ENCODE measurements at regions not wholly inside any gene's neighbourhood (a gene's known extent, or its start where the extent isn't known, plus 50 kb on each side); places are given as distances from the start of the nearest gene placed in this dataset.

- TF ChIP-seq, protein P1, sequence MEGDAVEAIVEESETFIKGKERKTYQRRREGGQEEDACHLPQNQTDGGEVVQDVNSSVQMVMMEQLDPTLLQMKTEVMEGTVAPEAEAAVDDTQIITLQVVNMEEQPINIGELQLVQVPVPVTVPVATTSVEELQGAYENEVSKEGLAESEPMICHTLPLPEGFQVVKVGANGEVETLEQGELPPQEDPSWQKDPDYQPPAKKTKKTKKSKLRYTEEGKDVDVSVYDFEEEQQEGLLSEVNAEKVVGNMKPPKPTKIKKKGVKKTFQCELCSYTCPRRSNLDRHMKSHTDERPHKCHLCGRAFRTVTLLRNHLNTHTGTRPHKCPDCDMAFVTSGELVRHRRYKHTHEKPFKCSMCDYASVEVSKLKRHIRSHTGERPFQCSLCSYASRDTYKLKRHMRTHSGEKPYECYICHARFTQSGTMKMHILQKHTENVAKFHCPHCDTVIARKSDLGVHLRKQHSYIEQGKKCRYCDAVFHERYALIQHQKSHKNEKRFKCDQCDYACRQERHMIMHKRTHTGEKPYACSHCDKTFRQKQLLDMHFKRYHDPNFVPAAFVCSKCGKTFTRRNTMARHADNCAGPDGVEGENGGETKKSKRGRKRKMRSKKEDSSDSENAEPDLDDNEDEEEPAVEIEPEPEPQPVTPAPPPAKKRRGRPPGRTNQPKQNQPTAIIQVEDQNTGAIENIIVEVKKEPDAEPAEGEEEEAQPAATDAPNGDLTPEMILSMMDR (IDR thresholded peaks at IDR 0.05; ENCODE audit: low read depth, low read length): no peak
- TF ChIP-seq POLR2A (IDR thresholded peaks at IDR 0.05; ENCODE audit: extremely low read depth, insufficient read length): no peak
Measured at GRCh38 chr16:6600167-6600566, 732.5 kb upstream of the RBFOX1 start.
